ENCODE measurements at regions not wholly inside any gene's neighbourhood (a gene's known extent, or its start where the extent isn't known, plus 50 kb on each side); places are given as distances from the start of the nearest gene placed in this dataset.
"Not testable (repeated sequence)": the region's sequence is repeated elsewhere in the genome, so short reads cannot be mapped to it uniquely, and the experiment has no call there.

DNA sequence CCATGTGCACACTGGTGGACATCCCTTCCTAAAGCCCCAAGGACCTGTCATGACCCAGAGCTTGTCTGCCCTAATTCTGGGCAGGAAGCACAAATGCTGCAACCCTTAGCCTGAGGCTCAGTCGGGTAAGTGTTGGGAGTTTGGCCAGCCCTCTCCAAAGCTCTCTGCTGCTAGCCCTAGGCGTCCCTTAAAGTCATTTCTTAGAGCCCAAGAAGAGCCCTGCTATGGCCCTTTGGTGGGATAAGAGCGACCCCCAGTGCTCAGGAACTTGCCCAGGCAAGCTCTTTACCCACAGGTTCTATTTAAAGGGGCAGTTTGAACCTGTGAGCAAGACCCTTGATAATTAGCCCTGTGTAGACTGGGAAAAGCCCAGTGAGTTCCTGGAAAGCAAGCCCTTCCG is 356.8 kb downstream of the RRAGC start:
- no peak for FAIRE-seq
- TF ChIP-seq POLR2AphosphoS5 (IDR thresholded peaks at IDR 0.05; ENCODE audit: low read depth, low read length): no peak
- no peak for TF ChIP-seq PAX5 (IDR thresholded peaks at IDR 0.05; ENCODE audit: insufficient read depth, low read length, severe bottlenecking)
- TF ChIP-seq POLR2A (IDR thresholded peaks at IDR 0.05; ENCODE audit: low read depth, low read length): no peak
- no peak for TF ChIP-seq TAF1 (IDR thresholded peaks at IDR 0.05; ENCODE audit: low read depth, low read length)
- TF ChIP-seq SPI1 (IDR thresholded peaks at IDR 0.05; ENCODE audit: low read depth, low read length): no peak
- no peak for TF ChIP-seq POU2F2 (IDR thresholded peaks at IDR 0.05; ENCODE audit: low read depth, low read length)
- DNase-seq (ENCODE audit: insufficient read length, low spot score): no peak

DNA sequence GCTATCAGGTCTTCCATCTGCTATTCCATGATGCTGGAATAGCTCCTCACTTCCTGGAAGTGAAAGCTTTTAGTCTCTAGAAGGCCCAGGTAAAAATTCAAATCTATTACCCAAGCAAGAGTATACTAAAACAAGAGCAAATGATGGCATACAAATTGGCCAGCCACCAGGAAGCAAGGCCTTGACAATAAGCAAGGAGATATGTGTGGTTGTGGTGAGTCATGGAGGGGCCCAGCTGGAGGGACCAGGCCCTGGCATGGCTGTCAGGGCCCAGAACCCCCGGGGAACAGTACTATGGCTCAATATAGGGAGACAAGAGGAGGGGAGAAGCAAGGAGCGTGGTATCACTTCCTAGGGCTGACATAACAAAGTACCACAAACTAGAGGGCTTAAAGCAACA is 358.7 kb downstream of the RRAGC start:
- DNase-seq (ENCODE audit: insufficient read length, low spot score) (no peak), FAIRE-seq (no peak)
- no peak for TF ChIP-seq PAX5 (IDR thresholded peaks at IDR 0.05; ENCODE audit: insufficient read depth, low read length, severe bottlenecking)
- TF ChIP-seq POU2F2 (IDR thresholded peaks at IDR 0.05; ENCODE audit: low read depth, low read length): no peak
- no peak for TF ChIP-seq SPI1 (IDR thresholded peaks at IDR 0.05; ENCODE audit: low read depth, low read length)
- TF ChIP-seq POLR2AphosphoS5 (IDR thresholded peaks at IDR 0.05; ENCODE audit: low read depth, low read length): no peak

DNA sequence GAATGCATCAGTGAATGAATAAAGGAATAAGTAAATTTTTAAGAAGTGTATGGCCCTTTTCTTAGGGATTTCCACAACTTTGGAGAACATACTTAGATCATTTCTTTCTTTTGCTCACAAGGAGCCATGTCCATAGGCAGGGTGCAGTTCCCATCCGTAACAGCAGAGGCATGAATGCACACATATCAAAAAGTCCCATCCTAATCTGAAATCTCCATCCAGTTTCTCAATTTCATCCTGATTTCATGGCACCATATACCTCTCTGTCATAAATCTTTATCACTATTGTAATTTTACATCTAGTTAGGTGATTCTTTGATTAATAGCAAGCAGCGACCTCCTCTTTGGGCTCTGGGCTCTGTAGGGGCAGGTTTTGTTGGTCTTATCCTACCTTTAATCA is 359.2 kb downstream of the RRAGC start:
- no peak for TF ChIP-seq POLR2A (IDR thresholded peaks at IDR 0.05; ENCODE audit: low read depth, low read length)
- TF ChIP-seq TAF1 (IDR thresholded peaks at IDR 0.05; ENCODE audit: low read depth, low read length): no peak
- no peak for TF ChIP-seq POLR2AphosphoS5 (IDR thresholded peaks at IDR 0.05; ENCODE audit: low read depth, low read length)
- no peak for TF ChIP-seq PAX5 (IDR thresholded peaks at IDR 0.05; ENCODE audit: insufficient read depth, low read length, severe bottlenecking)
- no peak for TF ChIP-seq POU2F2 (IDR thresholded peaks at IDR 0.05; ENCODE audit: low read depth, low read length)
- TF ChIP-seq SPI1 (IDR thresholded peaks at IDR 0.05; ENCODE audit: low read depth, low read length): no peak
- FAIRE-seq: no peak
- no peak for DNase-seq (ENCODE audit: insufficient read length, low spot score)

DNA sequence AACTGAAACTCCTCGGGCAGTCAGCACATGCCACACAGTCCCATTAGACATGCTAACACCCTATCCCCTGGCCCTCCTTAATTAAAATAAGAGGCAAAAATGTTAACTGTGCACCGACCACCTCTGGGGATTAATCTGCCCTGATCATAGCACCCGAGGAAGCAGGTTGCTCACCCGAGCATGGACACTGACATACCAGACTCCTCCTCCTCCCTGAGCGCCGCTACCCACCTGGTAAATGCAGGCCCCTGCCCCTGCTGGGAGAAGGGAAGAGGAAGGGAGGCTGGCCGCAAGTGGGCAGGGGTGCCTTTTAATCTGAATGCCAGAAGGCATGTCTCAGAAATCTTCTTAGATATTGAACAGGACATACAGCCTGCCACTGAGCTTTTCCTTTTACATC is 360.9 kb downstream of the RRAGC start:
- DNase-seq (ENCODE audit: insufficient read length, low spot score) (no peak), FAIRE-seq (peak; percentile 61)
- no peak for TF ChIP-seq POU2F2 (IDR thresholded peaks at IDR 0.05; ENCODE audit: low read depth, low read length)
- TF ChIP-seq POLR2AphosphoS5 (IDR thresholded peaks at IDR 0.05; ENCODE audit: low read depth, low read length): no peak
- no peak for TF ChIP-seq SPI1 (IDR thresholded peaks at IDR 0.05; ENCODE audit: low read depth, low read length)
- TF ChIP-seq PAX5 (IDR thresholded peaks at IDR 0.05; ENCODE audit: insufficient read depth, low read length, severe bottlenecking): no peak
- no peak for TF ChIP-seq POLR2A (IDR thresholded peaks at IDR 0.05; ENCODE audit: low read depth, low read length)
- TF ChIP-seq TAF1 (IDR thresholded peaks at IDR 0.05; ENCODE audit: low read depth, low read length): no peak

DNA sequence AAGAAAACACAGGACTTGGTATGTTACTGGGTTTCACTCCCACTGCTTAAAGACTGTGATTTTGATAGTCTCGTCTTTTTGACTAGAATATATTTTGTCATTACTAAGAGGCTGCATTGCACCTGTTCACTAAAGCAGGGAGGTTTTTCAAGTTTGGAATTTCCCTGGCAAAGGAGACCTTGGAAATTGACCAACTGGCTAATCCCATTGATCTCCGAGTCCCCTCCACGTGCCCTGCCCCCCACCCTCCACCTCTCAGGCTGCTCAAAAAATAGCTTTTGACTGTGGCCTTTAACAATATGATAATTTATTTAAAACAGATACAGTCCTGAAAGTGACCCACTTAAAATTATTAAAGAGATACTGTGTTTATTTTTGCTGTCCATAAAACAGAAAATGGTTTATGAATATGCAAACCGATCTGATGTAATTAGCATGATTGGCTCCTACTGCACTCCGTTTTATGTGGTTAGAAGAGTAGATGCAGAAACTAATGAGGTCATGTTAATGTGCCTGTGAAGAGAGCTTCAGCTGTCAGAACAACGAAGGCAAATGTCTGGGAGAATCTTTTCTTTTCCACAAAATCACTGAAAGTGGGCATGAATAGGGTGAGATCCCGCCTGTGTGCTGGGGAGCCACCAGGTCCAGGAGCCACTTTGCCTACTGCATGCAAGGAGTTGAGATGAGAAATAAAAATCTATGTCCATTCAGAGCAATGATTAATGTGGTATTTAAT is 361.5 kb downstream of the RRAGC start:
- DNase-seq (ENCODE audit: insufficient read length, low spot score): no peak
- TF ChIP-seq POLR2AphosphoS5 (IDR thresholded peaks at IDR 0.05; ENCODE audit: low read depth, low read length): no peak
- no peak for TF ChIP-seq PAX5 (IDR thresholded peaks at IDR 0.05; ENCODE audit: insufficient read depth, low read length, severe bottlenecking)
- TF ChIP-seq POU2F2 (IDR thresholded peaks at IDR 0.05; ENCODE audit: low read depth, low read length): no peak
- TF ChIP-seq SPI1 (IDR thresholded peaks at IDR 0.05; ENCODE audit: low read depth, low read length): no peak
- TF ChIP-seq TAF1 (IDR thresholded peaks at IDR 0.05; ENCODE audit: low read depth, low read length): no peak
- no peak for FAIRE-seq

DNA sequence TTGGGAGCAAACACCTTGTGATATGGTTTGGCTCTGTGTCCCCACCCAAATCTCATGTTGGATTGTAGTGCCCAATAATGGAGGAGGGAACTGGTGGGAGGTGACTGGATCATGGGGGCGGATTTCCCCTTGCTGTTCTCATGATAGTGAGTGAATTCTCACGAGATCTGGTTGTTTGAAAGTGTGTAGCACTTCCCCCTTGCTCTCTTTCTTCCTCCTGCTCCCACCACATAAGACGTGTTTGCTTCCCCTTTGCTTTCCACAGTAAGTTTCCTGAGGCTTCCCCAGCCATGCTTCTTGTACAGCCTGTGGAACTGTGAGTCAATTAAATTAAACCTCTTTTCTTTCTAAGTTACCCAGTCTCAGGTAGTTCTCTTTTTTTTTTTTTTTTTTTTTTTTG is 366.3 kb downstream of the RRAGC start:
- TF ChIP-seq SPI1 (IDR thresholded peaks at IDR 0.05; ENCODE audit: low read depth, low read length): peak; percentile 48
- peak; percentile 38 for FAIRE-seq
- not testable (repeated sequence) for DNase-seq (ENCODE audit: insufficient read length, low spot score)

DNA sequence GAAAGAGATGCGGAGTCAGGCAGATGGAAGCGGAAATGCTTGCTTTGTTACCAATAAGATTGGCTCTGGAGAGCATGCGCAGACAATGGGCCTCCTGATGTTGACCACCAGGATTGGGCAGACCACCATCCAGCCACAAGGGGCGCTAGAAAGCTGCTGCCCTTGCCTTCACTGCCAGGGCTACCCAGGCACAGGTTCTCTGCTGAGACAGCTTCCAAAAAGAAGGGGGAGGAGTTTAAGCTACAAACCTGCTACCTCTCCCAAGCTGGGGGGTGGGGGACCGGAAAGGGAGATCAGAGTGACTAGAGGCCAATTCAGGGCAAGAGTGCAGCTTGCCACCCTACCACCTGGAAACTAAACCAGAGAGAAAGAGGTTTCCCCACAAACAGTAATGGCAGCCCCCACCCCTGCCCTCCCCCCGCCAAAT is 369.7 kb downstream of the RRAGC start:
- DNase-seq (ENCODE audit: insufficient read length, low spot score) (peak; percentile 47), FAIRE-seq (peak; percentile 57)
- TF ChIP-seq PAX5 (IDR thresholded peaks at IDR 0.05; ENCODE audit: insufficient read depth, low read length, severe bottlenecking): no peak
- no peak for TF ChIP-seq POU2F2 (IDR thresholded peaks at IDR 0.05; ENCODE audit: low read depth, low read length)
- no peak for TF ChIP-seq SPI1 (IDR thresholded peaks at IDR 0.05; ENCODE audit: low read depth, low read length)
- TF ChIP-seq POLR2A (IDR thresholded peaks at IDR 0.05; ENCODE audit: low read depth, low read length): no peak
- TF ChIP-seq POLR2AphosphoS5 (IDR thresholded peaks at IDR 0.05; ENCODE audit: low read depth, low read length): no peak
- no peak for TF ChIP-seq TAF1 (IDR thresholded peaks at IDR 0.05; ENCODE audit: low read depth, low read length)

DNA sequence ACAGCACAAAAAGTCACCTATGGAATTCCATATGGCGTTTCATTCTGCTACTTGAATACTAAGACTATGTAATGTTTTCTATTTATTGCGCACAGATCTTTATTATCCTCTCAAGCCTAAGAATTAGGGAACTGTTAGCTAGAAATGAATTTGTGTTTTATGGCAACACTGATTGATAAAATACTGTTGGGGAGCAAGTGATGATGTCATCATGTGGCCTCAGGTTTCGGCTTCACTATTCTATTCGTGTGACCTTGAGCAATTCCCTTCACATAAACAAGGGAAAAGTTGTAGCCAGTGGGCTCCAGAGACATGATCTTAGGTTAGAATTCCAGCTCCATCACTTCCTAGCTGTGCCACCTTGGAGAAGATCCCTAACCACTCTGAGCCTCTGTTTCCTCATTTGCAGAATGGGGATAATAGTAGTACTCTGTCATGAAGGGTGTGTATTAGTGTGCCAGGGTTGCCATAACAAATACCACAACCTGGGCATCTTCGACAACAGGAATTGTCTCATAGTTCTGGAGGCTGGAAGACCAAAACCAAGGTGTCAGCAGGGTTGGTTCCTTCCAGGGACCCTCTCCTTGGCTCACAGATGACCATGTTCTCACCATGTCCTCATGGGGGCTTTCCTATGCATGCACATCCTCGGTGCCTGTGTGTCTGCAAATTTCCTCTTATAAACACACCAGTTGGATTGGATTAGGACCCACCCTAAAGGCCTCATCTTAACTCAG is 371.2 kb downstream of the RRAGC start:
- DNase-seq (ENCODE audit: insufficient read length, low spot score): no peak
- FAIRE-seq: no peak

DNA sequence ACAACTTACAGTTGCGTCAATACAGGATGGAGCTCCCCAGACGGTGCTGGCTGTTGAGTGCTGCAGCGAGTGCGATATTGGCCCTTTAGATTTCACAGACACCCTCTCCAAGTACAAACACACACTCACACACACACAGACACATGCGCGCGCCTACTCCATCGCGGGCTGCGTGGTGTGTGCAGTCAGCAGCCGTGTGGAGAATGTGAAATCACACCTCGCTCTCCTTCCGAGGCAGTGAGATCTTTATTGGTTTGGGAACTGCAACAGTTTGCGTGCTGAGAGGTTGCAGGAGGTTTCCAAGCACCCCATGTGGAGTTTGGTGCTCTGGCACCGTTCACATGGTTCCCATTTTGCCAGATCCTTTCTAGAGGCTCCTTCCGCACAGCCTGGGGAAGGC is 372.2 kb downstream of the RRAGC start:
- DNase-seq (ENCODE audit: insufficient read length, low spot score): no peak
- no peak for TF ChIP-seq SPI1 (IDR thresholded peaks at IDR 0.05; ENCODE audit: low read depth, low read length)
- TF ChIP-seq TAF1 (IDR thresholded peaks at IDR 0.05; ENCODE audit: low read depth, low read length): no peak
- TF ChIP-seq POLR2A (IDR thresholded peaks at IDR 0.05; ENCODE audit: low read depth, low read length): no peak
- no peak for TF ChIP-seq POU2F2 (IDR thresholded peaks at IDR 0.05; ENCODE audit: low read depth, low read length)
- TF ChIP-seq POLR2AphosphoS5 (IDR thresholded peaks at IDR 0.05; ENCODE audit: low read depth, low read length): no peak
- no peak for TF ChIP-seq PAX5 (IDR thresholded peaks at IDR 0.05; ENCODE audit: insufficient read depth, low read length, severe bottlenecking)
- no peak for FAIRE-seq

More for the DNA sequence above, 371.2 kb downstream of the RRAGC start:
- TF ChIP-seq POU2F2 (IDR thresholded peaks at IDR 0.05; ENCODE audit: low read depth, low read length) (no peak), POLR2AphosphoS5 (IDR thresholded peaks at IDR 0.05; ENCODE audit: low read depth, low read length) (no peak), SPI1 (IDR thresholded peaks at IDR 0.05; ENCODE audit: low read depth, low read length) (no peak), POLR2A (IDR thresholded peaks at IDR 0.05; ENCODE audit: low read depth, low read length) (no peak), TAF1 (IDR thresholded peaks at IDR 0.05; ENCODE audit: low read depth, low read length) (no peak), PAX5 (IDR thresholded peaks at IDR 0.05; ENCODE audit: insufficient read depth, low read length, severe bottlenecking) (no peak)

All from GM12891 (cell line).